ENCODE measurements at regions not wholly inside any gene's neighbourhood (a gene's known extent, or its start where the extent isn't known, plus 50 kb on each side); places are given as distances from the start of the nearest gene placed in this dataset.

- H3K4me3 ChIP-seq (ENCODE audit: low read depth, low read length), result no peak overlapping the region
- TF ChIP-seq CTCF (IDR thresholded peaks at IDR 0.05; ENCODE audit: borderline replicate concordance, insufficient read depth, low read depth, low read length), result no peak
Observed at GRCh38 chr12:128015276-128015675, 251.7 kb upstream of the TMEM132C start.

- H3K4me3 ChIP-seq (ENCODE audit: low read depth, low read length), result no peak overlapping the region
- TF ChIP-seq CTCF (IDR thresholded peaks at IDR 0.05; ENCODE audit: borderline replicate concordance, insufficient read depth, low read depth, low read length), result no peak
Observed at GRCh38 chr12:128018067-128018466, 248.9 kb upstream of the TMEM132C start.

- no peak for TF ChIP-seq CTCF (IDR thresholded peaks at IDR 0.05; ENCODE audit: borderline replicate concordance, insufficient read depth, low read depth, low read length)
- no peak overlapping the region for H3K4me3 ChIP-seq (ENCODE audit: low read depth, low read length)
Observed at GRCh38 chr12:128019996-128020544, 246.9 kb upstream of the TMEM132C start.

GRCh38 chr12:128021561-128021960, 245.4 kb upstream of the TMEM132C start:
- no peak for TF ChIP-seq CTCF (IDR thresholded peaks at IDR 0.05; ENCODE audit: borderline replicate concordance, insufficient read depth, low read depth, low read length)

GRCh38 chr12:128025589-128026245, 241.3 kb upstream of the TMEM132C start:
- no peak for TF ChIP-seq CTCF (IDR thresholded peaks at IDR 0.05; ENCODE audit: borderline replicate concordance, insufficient read depth, low read depth, low read length)
- no peak overlapping the region for H3K4me3 ChIP-seq (ENCODE audit: low read depth, low read length)

More at GRCh38 chr12:128021561-128021960, 245.4 kb upstream of the TMEM132C start:
- no peak overlapping the region for H3K4me3 ChIP-seq (ENCODE audit: low read depth, low read length)

GRCh38 chr12:128026696-128027574, 240.0 kb upstream of the TMEM132C start:
- H3K4me3 ChIP-seq (ENCODE audit: low read depth, low read length), result no peak overlapping the region
- no peak for TF ChIP-seq CTCF (IDR thresholded peaks at IDR 0.05; ENCODE audit: borderline replicate concordance, insufficient read depth, low read depth, low read length)

Measured in GM12875 (cell line).